ENCODE measurements at regions not wholly inside any gene's neighbourhood (a gene's known extent, or its start where the extent isn't known, plus 50 kb on each side); places are given as distances from the start of the nearest gene placed in this dataset.

GRCh38 chr7:137151041-137151689 is 192.4 kb downstream of the PTN start:
- Histone ChIP-seq H3F3A (ENCODE audit: low read depth) (no peaks in the 10 kb centered on the region), H3K9me3 (ENCODE audit: low read depth) (no peaks in the 10 kb centered on the region), H3K27ac (no peak overlapping the region), H3K4me1 (no peaks in the 10 kb centered on the region), H3K9ac (no peak overlapping the region), H3K4me2 (no peak overlapping the region), H2AFZ (replicated peaks) (no peak overlapping the region), H3K36me3 (no peaks in the 10 kb centered on the region), H3K79me2 (ENCODE audit: low read depth) (no peaks in the 10 kb centered on the region), H3K27me3 (no peaks in the 10 kb centered on the region), H3K4me3 (no peak overlapping the region), H4K20me1 (ENCODE audit: low read depth) (no peaks in the 10 kb centered on the region)
- H3K27me3 Mint-ChIP-seq (ENCODE audit: insufficient read depth, low read depth) = no peaks in the 10 kb centered on the region
- H3K4me1 Mint-ChIP-seq = no peaks in the 10 kb centered on the region
- no peak for DNase-seq (ENCODE audit: low spot score)
- H3K36me3 Mint-ChIP-seq = no peaks in the 10 kb centered on the region
- H3K4me3 Mint-ChIP-seq = no peak overlapping the region
- TF ChIP-seq, protein P1, sequence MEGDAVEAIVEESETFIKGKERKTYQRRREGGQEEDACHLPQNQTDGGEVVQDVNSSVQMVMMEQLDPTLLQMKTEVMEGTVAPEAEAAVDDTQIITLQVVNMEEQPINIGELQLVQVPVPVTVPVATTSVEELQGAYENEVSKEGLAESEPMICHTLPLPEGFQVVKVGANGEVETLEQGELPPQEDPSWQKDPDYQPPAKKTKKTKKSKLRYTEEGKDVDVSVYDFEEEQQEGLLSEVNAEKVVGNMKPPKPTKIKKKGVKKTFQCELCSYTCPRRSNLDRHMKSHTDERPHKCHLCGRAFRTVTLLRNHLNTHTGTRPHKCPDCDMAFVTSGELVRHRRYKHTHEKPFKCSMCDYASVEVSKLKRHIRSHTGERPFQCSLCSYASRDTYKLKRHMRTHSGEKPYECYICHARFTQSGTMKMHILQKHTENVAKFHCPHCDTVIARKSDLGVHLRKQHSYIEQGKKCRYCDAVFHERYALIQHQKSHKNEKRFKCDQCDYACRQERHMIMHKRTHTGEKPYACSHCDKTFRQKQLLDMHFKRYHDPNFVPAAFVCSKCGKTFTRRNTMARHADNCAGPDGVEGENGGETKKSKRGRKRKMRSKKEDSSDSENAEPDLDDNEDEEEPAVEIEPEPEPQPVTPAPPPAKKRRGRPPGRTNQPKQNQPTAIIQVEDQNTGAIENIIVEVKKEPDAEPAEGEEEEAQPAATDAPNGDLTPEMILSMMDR (IDR thresholded peaks at IDR 0.05) = no peak
- no peaks in the 10 kb centered on the region for H3K9me3 Mint-ChIP-seq
- no peak overlapping the region for H3K27ac Mint-ChIP-seq

DNA sequence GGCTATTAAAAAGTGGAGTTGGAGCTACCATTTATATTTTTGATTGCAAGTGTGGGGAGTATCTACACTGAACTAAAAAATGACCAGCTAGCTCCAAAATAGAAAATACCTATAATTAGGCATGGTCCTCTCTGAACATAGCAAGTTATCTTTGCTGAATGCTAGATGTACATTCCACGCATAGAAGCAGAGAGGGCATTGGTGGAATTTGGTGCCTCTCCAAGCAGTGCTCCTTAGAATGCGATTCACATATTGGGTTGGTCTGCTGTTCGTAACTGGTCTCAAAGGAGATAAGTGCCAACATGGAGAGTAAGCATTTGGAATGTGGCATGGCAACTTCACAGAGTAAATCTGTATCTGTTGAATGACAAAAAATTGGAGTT is 196.2 kb downstream of the PTN start:
- Mint-ChIP-seq H3K27me3 (ENCODE audit: insufficient read depth, low read depth) (no peaks in the 10 kb centered on the region), H3K4me1 (no peaks in the 10 kb centered on the region), H3K9me3 (peaks cover 5% of the 10 kb centered on the region), H3K27ac (no peak overlapping the region), H3K36me3 (no peaks in the 10 kb centered on the region), H3K4me3 (no peak overlapping the region)
- H3K36me3 ChIP-seq = no peaks in the 10 kb centered on the region
- no peaks in the 10 kb centered on the region for H3K9me3 ChIP-seq (ENCODE audit: low read depth)
- TF ChIP-seq, protein P1 (IDR thresholded peaks at IDR 0.05) = no peak
- TF ChIP-seq EZH2phosphoT487 (IDR thresholded peaks at IDR 0.05) (no peak), EZH2 (IDR thresholded peaks at IDR 0.05) (no peak)
- no peak overlapping the region for H2AFZ ChIP-seq (replicated peaks)
- no peak overlapping the region for H3K27ac ChIP-seq
- H3K4me2 ChIP-seq = no peak overlapping the region
- no peaks in the 10 kb centered on the region for H3K4me1 ChIP-seq
- no peak for DNase-seq (ENCODE audit: low spot score)
- H3F3A ChIP-seq (ENCODE audit: low read depth) = no peaks in the 10 kb centered on the region
- no peaks in the 10 kb centered on the region for H3K79me2 ChIP-seq (ENCODE audit: low read depth)
- no peaks in the 10 kb centered on the region for H3K27me3 ChIP-seq
- H3K4me3 ChIP-seq = no peak overlapping the region
- H4K20me1 ChIP-seq (ENCODE audit: low read depth) = no peaks in the 10 kb centered on the region
- H3K9ac ChIP-seq = no peak overlapping the region

GRCh38 chr7:137146552-137147337 is 196.8 kb downstream of the PTN start:
- Histone ChIP-seq H3K9ac (no peak overlapping the region), H4K20me1 (ENCODE audit: low read depth) (no peaks in the 10 kb centered on the region), H2AFZ (replicated peaks) (no peak overlapping the region), H3K79me2 (ENCODE audit: low read depth) (no peaks in the 10 kb centered on the region), H3K9me3 (ENCODE audit: low read depth) (no peaks in the 10 kb centered on the region), H3F3A (ENCODE audit: low read depth) (no peaks in the 10 kb centered on the region), H3K27ac (no peak overlapping the region), H3K27me3 (no peaks in the 10 kb centered on the region), H3K4me1 (no peaks in the 10 kb centered on the region), H3K4me2 (no peak overlapping the region), H3K4me3 (no peak overlapping the region), H3K36me3 (no peaks in the 10 kb centered on the region)
- H3K4me3 Mint-ChIP-seq = no peak overlapping the region
- H3K27ac Mint-ChIP-seq = no peak overlapping the region
- H3K4me1 Mint-ChIP-seq = no peaks in the 10 kb centered on the region
- H3K36me3 Mint-ChIP-seq = no peaks in the 10 kb centered on the region
- DNase-seq (ENCODE audit: low spot score) = no peak
- H3K27me3 Mint-ChIP-seq (ENCODE audit: insufficient read depth, low read depth) = no peaks in the 10 kb centered on the region
- TF ChIP-seq EZH2phosphoT487 (IDR thresholded peaks at IDR 0.05) (no peak), EZH2 (IDR thresholded peaks at IDR 0.05) (no peak)
- TF ChIP-seq, protein P1 (IDR thresholded peaks at IDR 0.05) = no peak
- H3K9me3 Mint-ChIP-seq = peaks cover 6% of the 10 kb centered on the region
